Esophagus squamous epithelium (tissue), 5 donors: ENCODE measurements at regions not wholly inside any gene's neighbourhood (a gene's known extent, or its start where the extent isn't known, plus 50 kb on each side); places are given as distances from the start of the nearest gene placed in this dataset.

Experiments
- DNase-seq: peaks from one replicate; lab custom pipeline; 2025; lab: John Stamatoyannopoulos, UW
- H3K27ac ChIP-seq, 4 donors: fragments of 200-600 bp; sonication (generic); one replicate each; pipeline ENCODE4 v1.5.1; 2016 to 2019; ENCODE audit warnings: mild to moderate bottlenecking in 1 of 4
- H3K27me3 ChIP-seq, 4 donors: fragments of 200-600 bp; sonication (generic); 1 replicate in 3 of 4; 2 replicates in 1 of 4; pipeline versions ENCODE4 v1.5.1 to v1.6.0; 2017 to 2021; ENCODE audit warnings: antibody characterized with exemption in 1 of 4
- H3K36me3 ChIP-seq, 3 donors: fragments of 200-600 bp; sonication (generic); one replicate each; pipeline ENCODE4 v1.5.1; 2016 to 2019
- H3K4me1 ChIP-seq, 3 donors: fragments of 200-600 bp; sonication (generic); one replicate each; pipeline ENCODE4 v1.5.1; 2017 to 2019
- H3K4me3 ChIP-seq, 4 donors: fragments of 200-600 bp; sonication (generic); 1 replicate in 3 of 4; 2 replicates in 1 of 4; pipeline ENCODE4 v1.5.1; 2016 to 2019; ENCODE audit warnings: mild to moderate bottlenecking in 2 of 4, moderate library complexity in 1 of 4
- H3K9me3 ChIP-seq, 3 donors: fragments of 200-600 bp; sonication (generic); one replicate each; pipeline ENCODE4 v1.5.1; 2016 to 2019
- POLR2A ChIP-seq, 4 donors: fragments of 450-650 bp; IDR thresholded peaks; one replicate each; pipeline ENCODE4 v1.6.1; 2017; ENCODE audit warnings: antibody characterized with exemption in 4 of 4, mild to moderate bottlenecking in 4 of 4, moderate library complexity in 3 of 4
- WGBS, 2 donors: methylation state at CpG; one replicate each; pipeline ENCODE4 v1.1.5; 2018; 5-methylcytosine and 5-hydroxymethylcytosine counted together
- intact Hi-C: fragments of 100-400 bp; cut with DNase I; formaldehyde crosslinking; loops from one replicate; pipeline ENCODE4 v1.15.0; 2022
- TF ChIP-seq, protein P1 (sequence below), 6 experiments: fragments of 450-650 bp in 4 of 6; fragments of 200-600 bp in 2 of 6; sonication (generic) in 2 of 6; IDR thresholded peaks; one replicate each; pipeline ENCODE4 v1.5.1; 2016 to 2019; ENCODE audit warnings: antibody characterized with exemption in 6 of 6, mild to moderate bottlenecking in 4 of 6, moderate library complexity in 4 of 6
- donor health status: DM: yes; HTN: yes; CAD: no.

DNA sequence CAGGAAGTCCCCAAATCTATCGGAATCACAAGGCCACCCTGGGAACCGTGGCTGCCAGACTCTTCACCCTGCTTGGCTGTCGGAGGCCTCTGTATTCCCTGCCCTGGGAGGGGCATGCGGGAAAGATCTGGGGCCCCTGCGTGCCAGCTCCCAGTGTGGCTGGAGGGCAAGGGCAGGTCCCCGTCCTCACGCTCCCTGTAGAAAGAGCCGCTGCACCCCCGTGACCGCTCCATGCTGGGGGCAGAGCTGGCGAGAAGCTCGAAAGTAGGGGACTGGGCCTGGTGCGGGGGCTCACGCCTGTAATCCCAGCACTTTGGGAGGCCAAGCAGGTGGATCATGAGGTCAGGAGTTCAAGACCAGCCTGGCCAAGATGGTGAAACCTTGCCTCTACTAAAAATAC, 208.4 kb upstream of the SOX1 start:
- no peaks in the 10 kb centered on the region for H3K9me3 ChIP-seq
- TF ChIP-seq POLR2A (IDR thresholded peaks at IDR 0.05) = no peak
- TF ChIP-seq, protein P1, sequence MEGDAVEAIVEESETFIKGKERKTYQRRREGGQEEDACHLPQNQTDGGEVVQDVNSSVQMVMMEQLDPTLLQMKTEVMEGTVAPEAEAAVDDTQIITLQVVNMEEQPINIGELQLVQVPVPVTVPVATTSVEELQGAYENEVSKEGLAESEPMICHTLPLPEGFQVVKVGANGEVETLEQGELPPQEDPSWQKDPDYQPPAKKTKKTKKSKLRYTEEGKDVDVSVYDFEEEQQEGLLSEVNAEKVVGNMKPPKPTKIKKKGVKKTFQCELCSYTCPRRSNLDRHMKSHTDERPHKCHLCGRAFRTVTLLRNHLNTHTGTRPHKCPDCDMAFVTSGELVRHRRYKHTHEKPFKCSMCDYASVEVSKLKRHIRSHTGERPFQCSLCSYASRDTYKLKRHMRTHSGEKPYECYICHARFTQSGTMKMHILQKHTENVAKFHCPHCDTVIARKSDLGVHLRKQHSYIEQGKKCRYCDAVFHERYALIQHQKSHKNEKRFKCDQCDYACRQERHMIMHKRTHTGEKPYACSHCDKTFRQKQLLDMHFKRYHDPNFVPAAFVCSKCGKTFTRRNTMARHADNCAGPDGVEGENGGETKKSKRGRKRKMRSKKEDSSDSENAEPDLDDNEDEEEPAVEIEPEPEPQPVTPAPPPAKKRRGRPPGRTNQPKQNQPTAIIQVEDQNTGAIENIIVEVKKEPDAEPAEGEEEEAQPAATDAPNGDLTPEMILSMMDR (IDR thresholded peaks at IDR 0.05) = no peak
- no peaks in the 10 kb centered on the region for H3K36me3 ChIP-seq
- no peak overlapping the region for H3K27ac ChIP-seq
- H3K4me1 ChIP-seq = no peaks in the 10 kb centered on the region
- intact Hi-C loops = no loop called here
- H3K27me3 ChIP-seq = no peaks in the 10 kb centered on the region
- 70% methylated on average over 2 of the region's 14 CpGs; no CpG with 5 or more reads in 1 of the 2 donors for WGBS, 2 donors
- H3K4me3 ChIP-seq = no peak overlapping the region
- no peak for DNase-seq

DNA sequence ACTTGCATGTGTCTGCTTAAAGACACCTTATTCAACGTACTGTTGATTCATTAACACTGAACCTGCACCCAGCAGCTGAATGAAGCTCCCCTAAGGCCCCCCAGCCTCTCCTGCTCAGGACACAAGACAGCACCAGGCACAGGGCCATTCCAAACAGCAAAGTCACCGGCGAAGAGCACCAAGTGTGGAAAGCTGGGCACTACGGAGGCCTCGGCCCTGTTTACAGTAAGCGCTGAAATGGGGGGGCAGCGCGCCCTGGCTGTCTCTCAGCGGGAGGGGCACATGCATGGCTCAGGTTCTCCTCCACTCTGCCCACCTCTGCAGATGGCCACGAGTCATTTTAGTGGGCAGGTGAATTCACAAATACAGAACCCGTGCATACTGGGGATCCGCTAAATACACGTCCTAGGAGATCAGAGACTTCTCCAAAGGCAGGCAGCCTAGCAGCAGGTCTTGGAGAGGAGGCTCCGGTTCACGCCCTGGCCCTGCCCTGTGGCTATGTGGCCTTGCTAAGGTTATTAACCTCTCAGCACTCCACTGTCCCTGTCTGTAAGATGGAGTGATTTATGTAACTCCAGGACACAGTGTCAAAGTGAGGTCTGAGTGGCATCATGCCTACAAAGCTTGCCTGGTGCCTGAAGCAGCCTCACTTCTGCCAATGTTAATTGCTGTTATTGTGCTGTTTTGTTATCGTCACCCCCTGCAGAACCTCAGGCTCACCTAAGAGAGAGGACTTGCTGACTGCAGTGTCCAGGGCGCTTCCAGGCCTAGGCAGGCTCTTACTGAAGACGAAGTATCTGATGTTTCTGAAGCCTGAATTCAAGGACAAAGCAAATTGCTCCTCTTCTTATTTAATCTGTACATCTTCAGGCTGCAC, 207.4 kb upstream of the SOX1 start:
- H3K27ac ChIP-seq = no peak overlapping the region
- H3K36me3 ChIP-seq = no peaks in the 10 kb centered on the region
- no peak for DNase-seq
- no peaks in the 10 kb centered on the region for H3K4me1 ChIP-seq
- H3K9me3 ChIP-seq = no peaks in the 10 kb centered on the region
- TF ChIP-seq, protein P1 (IDR thresholded peaks at IDR 0.05) = no peak
- no peak for TF ChIP-seq POLR2A (IDR thresholded peaks at IDR 0.05)
- WGBS, 2 donors = 74 to 85% methylated on average over 14 to 15 of the region's 18 CpGs
- no peak overlapping the region for H3K4me3 ChIP-seq
- intact Hi-C loops = no loop called here
- H3K27me3 ChIP-seq = no peaks in the 10 kb centered on the region

DNA sequence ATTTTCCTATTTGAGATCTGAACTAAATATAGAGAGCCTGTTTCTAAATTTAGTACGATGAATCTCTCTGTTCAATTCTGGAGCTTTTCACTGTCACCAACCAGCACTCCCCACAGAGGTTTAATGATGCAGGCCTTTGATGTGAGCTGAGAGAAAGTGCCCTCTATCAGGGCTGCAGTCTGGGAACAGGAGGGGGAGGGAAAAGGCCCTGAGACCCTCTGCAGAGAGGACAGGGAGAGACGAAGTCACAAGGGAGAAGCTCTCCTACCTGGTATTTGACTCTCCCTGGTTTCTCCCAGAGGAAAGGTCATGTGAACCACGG, 206.8 kb upstream of the SOX1 start:
- DNase-seq = no peak
- intact Hi-C loops = no loop called here
- no peaks in the 10 kb centered on the region for H3K4me1 ChIP-seq
- H3K9me3 ChIP-seq = no peaks in the 10 kb centered on the region
- no peak overlapping the region for H3K4me3 ChIP-seq
- H3K27ac ChIP-seq = no peak overlapping the region
- no peaks in the 10 kb centered on the region for H3K36me3 ChIP-seq
- TF ChIP-seq, protein P1 (IDR thresholded peaks at IDR 0.05) = no peak
- no peak for TF ChIP-seq POLR2A (IDR thresholded peaks at IDR 0.05)
- H3K27me3 ChIP-seq = no peaks in the 10 kb centered on the region
- WGBS, 2 donors = 45 to 54% methylated on average over 3 of the region's 3 CpGs

DNA sequence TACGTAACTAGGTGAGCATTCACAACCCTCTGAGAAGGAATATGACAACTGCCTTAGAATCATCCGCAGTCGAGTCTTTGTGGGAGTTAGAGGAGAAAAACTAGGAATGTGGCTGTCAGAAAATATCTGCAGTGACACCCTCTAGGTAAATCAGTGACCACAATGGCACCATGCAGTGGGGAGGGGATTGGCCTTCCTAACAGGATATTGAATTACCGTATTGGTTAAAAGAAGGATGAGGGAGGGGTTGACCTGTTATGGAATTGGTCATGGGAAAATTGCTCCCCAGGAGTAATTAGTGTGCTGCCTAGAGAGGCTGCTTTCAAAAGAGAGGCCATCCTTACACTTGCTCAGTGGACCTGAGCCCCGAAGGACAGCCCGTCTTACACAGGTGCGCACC, 205.6 kb upstream of the SOX1 start:
- Histone ChIP-seq H3K4me3 (no peak overlapping the region), H3K9me3 (no peaks in the 10 kb centered on the region), H3K36me3 (no peaks in the 10 kb centered on the region), H3K4me1 (no peaks in the 10 kb centered on the region), H3K27ac (no peak overlapping the region), H3K27me3 (no peaks in the 10 kb centered on the region)
- DNase-seq = no peak
- TF ChIP-seq, protein P1 (IDR thresholded peaks at IDR 0.05) = no peak
- TF ChIP-seq POLR2A (IDR thresholded peaks at IDR 0.05) = no peak
- 88 to 91% methylated on average over 5 to 7 of the region's 7 CpGs for WGBS, 2 donors
- intact Hi-C loops = no loop called here

DNA sequence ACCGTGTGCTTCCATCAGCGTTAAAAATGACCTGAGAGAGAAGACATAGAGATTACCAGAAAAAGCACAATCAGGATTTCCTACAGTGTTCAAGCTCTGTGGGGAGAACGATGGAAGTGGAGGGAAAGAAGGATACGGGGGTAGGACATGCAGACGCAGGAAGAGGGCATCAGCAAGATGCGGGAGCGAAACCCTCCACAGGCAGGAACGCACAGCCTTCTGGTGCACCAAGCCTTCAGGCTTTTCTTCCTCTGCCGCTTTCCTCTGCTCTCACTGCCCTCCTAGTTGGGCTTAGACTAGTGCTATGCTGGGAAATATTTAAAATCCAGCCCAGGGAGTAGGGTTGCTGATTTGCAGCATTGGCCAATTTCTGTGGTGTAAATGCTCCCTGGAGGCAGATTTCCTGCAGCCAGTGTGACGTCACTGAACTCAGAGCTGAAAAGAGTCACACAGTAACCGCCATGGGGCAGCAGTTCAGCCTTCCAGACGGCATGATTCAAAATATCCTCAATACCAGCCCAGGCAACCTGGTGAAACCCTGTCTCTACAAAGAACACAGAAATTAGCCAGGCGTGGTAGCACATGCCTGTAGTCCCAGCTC, 205.1 kb upstream of the SOX1 start:
- Histone ChIP-seq H3K4me1 (no peaks in the 10 kb centered on the region), H3K27ac (no peak overlapping the region), H3K36me3 (no peaks in the 10 kb centered on the region), H3K4me3 (no peak overlapping the region), H3K9me3 (no peaks in the 10 kb centered on the region), H3K27me3 (no peaks in the 10 kb centered on the region)
- no peak for DNase-seq
- WGBS, 2 donors = 93 to 94% methylated on average over 9 to 12 of the region's 13 CpGs
- intact Hi-C loops = no loop called here
- no peak for TF ChIP-seq POLR2A (IDR thresholded peaks at IDR 0.05)
- TF ChIP-seq, protein P1 (IDR thresholded peaks at IDR 0.05) = no peak
